Omental fat pad (tissue), 3 donors: ENCODE measurements at regions not wholly inside any gene's neighbourhood (a gene's known extent, or its start where the extent isn't known, plus 50 kb on each side); places are given as distances from the start of the nearest gene placed in this dataset.

Experiments used
- ATAC-seq: fragments of 150-250 bp; one replicate; pipeline ENCODE4 v1.9.1; 2016; ENCODE audit warnings: mild to moderate bottlenecking, moderate library complexity; ENCODE audit not compliant: low FRiP score
- DNase-seq: peaks from one replicate; pipeline ENCODE4 v3.0.0-alpha.2; 2019; ENCODE audit warnings: low spot score
- TF ChIP-seq, protein P1 (sequence below), 3 donors: fragments of 450-650 bp; IDR thresholded peaks; one replicate each; pipeline ENCODE4 v1.5.1; 2016 to 2017; ENCODE audit warnings: antibody characterized with exemption in 3 of 3, mild to moderate bottlenecking in 3 of 3, moderate library complexity in 2 of 3

DNA sequence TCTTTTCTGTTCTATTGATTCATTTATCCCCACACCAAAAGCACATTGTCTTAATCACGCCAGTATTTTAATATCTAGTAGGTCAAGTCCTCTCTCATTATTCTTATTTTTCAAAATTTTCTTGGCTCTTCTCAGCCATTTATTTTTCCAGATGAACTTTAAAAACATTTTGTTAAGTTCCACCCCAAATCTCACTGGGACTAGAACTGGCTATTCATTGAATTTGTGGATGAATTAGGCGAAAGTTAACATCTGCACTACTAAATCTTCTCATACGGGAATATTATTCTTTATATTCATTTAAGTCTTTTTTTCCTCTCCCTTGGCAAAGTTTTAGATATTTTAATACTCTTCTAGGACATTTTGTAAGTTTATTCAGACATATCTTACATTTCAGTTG lies 295.2 kb upstream of the MGMT start:
- no peak for DNase-seq
- TF ChIP-seq, protein P1, sequence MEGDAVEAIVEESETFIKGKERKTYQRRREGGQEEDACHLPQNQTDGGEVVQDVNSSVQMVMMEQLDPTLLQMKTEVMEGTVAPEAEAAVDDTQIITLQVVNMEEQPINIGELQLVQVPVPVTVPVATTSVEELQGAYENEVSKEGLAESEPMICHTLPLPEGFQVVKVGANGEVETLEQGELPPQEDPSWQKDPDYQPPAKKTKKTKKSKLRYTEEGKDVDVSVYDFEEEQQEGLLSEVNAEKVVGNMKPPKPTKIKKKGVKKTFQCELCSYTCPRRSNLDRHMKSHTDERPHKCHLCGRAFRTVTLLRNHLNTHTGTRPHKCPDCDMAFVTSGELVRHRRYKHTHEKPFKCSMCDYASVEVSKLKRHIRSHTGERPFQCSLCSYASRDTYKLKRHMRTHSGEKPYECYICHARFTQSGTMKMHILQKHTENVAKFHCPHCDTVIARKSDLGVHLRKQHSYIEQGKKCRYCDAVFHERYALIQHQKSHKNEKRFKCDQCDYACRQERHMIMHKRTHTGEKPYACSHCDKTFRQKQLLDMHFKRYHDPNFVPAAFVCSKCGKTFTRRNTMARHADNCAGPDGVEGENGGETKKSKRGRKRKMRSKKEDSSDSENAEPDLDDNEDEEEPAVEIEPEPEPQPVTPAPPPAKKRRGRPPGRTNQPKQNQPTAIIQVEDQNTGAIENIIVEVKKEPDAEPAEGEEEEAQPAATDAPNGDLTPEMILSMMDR (IDR thresholded peaks at IDR 0.05): no peak
- no peak for ATAC-seq

DNA sequence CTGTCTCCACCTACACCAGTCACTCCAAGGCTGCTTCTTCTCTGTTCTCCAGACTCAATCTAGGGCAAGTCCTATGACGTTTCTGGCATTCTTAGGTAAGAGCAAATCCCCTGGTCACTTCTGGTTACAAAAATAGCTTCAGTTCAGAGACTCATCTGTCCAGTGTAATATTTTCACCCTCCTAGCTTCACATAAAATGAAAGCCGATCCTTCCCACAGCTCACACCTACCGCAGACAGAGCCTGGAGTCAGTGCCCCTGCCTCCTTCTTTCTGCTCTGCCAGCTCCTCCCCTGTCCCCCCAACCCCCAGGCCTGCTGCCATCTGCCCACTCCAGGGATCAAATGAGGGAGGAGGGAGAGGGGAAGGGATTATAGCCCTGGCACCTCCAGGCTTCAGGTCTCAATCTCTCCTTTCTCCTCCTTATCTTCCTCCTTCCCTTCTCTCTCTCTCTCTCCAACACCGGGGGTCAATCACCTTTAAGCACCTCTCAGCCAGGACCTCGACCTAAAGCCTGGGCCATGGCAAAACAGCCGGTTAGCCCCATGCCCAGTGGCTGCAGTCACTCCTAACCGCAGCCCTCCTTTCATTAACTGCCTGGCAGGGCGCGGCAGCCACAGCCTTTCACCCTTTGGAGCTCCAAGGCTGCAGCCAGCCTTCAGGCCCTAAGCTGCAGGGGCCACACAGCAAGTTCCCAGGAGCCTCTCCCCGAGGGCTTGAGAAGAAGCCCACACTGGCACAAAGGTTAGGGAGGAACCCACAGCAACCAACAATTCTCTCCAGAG lies 292.6 kb upstream of the MGMT start:
- ATAC-seq (no peak), DNase-seq (no peak)
- TF ChIP-seq, protein P1 (IDR thresholded peaks at IDR 0.05): no peak

DNA sequence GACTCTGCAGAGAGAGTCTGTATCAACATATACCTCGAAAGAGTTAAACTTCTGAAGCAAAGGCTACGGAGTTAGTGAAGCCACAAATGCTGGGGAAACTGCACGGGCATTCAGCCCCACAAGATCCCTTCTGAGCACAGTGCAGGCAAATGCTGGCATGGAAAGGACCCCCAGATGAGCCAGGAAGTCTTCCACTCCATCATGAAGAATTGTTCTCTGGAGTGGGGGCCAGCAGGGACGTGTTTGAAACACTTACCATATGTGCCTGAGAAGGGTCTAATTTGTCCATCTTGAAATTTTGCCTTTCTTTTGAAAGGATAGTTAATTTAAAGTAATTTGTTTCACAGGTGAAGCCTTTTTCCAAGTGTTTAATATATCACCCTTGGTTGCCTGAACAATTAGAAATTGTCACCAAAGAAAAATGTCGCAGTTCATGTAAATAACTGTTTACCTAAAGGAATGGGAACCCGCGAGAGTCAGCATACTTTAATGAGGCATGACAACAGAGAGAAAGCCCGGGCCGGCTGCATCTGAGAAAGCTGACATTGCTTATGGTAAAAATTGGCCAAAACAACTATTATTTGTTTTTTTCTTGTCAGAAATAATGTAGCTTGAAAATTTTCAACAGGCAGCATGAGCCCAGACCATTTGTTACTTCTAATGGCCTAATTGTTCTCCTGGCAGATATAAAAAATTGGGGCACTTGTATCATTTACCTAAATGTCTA lies 287.6 kb upstream of the MGMT start:
- TF ChIP-seq, protein P1 (IDR thresholded peaks at IDR 0.05): no peak
- no peak for DNase-seq
- no peak for ATAC-seq

DNA sequence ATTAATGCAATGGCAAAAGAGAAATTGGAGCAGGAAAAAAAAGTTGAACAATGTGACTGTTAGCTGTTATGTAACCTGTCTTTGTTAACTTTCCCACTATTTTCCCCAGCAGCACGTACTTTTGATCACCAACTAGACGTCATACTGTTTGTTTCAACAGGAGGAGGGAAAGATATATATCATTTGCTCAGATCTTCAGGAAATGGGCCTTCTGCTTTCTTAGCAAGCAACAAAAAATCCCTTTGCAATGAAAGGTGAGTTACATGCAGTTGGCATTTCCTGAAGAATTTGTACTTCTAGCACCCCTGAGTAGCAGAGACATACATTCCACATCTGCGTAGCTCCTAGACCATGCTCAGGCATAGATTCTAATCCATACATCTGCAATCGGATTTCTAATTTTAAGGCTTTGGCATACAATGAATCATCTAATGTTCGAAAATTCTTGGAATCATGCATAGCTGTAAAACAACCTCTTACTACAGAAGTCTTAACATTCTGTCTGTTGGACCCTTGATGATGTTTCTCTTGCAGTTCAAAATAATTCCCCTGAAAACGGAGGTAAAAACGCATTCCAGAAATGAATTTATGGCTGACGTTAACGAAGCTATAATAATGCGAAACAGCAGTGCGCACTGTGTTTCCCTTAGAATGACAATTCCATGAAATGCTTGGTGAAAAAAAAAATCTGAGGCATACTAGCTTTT lies 286.9 kb upstream of the MGMT start:
- TF ChIP-seq, protein P1 (IDR thresholded peaks at IDR 0.05): no peak
- ATAC-seq: no peak
- DNase-seq: no peak

DNA sequence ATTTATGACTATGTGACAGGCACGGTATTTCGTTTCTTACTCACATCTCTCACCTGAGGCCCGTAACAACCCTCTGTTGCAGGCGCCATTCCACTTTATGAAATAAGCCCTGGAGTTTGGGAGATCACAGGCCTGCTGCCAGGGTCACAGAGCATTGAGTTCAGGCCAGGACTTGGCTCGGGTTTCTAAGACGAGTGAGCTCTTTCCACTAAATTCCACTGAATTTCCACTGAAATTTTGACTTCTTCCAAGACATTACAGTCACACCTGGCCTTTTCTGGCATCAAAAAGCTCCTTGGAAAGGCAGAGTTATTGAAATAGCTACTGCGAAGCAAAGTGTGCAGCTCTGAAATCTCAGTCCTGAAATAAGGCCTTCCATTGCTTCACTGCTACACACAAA lies 282.8 kb upstream of the MGMT start:
- ATAC-seq (no peak), DNase-seq (no peak)
- TF ChIP-seq, protein P1 (IDR thresholded peaks at IDR 0.05): no peak

DNA sequence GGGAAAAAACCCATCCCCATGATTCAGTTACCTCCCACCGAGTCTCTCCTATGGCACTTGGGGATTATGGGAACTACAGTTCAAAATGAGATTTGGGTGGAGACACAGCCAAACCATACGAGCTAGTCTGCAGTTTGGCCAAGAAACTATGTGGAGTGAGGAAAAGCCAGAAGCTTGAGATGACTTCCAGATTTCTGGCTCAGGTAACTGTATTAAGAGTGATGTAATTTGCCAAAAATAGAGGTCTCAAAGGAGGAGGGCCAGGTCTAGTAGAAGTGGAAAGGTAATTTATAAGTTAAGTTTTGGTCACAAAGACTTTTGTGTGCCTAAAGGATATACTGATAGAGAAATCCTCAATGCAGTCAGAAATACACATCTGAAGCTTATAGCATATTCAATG lies 279.7 kb upstream of the MGMT start:
- DNase-seq: no peak
- TF ChIP-seq, protein P1 (IDR thresholded peaks at IDR 0.05): no peak
- no peak for ATAC-seq
